BLaER1 (cell line): ENCODE measurements at regions not wholly inside any gene's neighbourhood (a gene's known extent, or its start where the extent isn't known, plus 50 kb on each side); places are given as distances from the start of the nearest gene placed in this dataset.

Source experiments
- H3K27ac ChIP-seq: shearing (Covaris generic); formaldehyde crosslinking; 2 replicates; pipeline ENCODE4 v1.8.1; 2022
- H3K27me3 ChIP-seq: shearing (Covaris generic); formaldehyde crosslinking; 2 replicates; pipeline ENCODE4 v1.8.1; 2022
- H3K36me3 ChIP-seq: shearing (Covaris generic); formaldehyde crosslinking; 2 replicates; pipeline ENCODE4 v1.8.1; 2022
- H3K4me1 ChIP-seq: shearing (Covaris generic); formaldehyde crosslinking; 2 replicates; pipeline ENCODE4 v1.8.1; 2022
- H3K4me2 ChIP-seq: shearing (Covaris generic); formaldehyde crosslinking; 2 replicates; pipeline ENCODE4 v1.8.1; 2022
- H3K4me3 ChIP-seq: shearing (Covaris generic); formaldehyde crosslinking; 2 replicates; pipeline ENCODE4 v1.8.1; 2022
- H3K9ac ChIP-seq: shearing (Covaris generic); formaldehyde crosslinking; 2 replicates; pipeline ENCODE4 v1.8.1; 2022
- H3K9me3 ChIP-seq: shearing (Covaris generic); formaldehyde crosslinking; 2 replicates; pipeline ENCODE4 v1.8.1; 2022
- H4K20me1 ChIP-seq: shearing (Covaris generic); formaldehyde crosslinking; 2 replicates; pipeline ENCODE4 v1.8.1; 2022
- Cebpa-rat ChIP-seq: shearing (Covaris generic); IDR thresholded peaks from 2 replicates; pipeline ENCODE4 v1.8.1; 2022

DNA sequence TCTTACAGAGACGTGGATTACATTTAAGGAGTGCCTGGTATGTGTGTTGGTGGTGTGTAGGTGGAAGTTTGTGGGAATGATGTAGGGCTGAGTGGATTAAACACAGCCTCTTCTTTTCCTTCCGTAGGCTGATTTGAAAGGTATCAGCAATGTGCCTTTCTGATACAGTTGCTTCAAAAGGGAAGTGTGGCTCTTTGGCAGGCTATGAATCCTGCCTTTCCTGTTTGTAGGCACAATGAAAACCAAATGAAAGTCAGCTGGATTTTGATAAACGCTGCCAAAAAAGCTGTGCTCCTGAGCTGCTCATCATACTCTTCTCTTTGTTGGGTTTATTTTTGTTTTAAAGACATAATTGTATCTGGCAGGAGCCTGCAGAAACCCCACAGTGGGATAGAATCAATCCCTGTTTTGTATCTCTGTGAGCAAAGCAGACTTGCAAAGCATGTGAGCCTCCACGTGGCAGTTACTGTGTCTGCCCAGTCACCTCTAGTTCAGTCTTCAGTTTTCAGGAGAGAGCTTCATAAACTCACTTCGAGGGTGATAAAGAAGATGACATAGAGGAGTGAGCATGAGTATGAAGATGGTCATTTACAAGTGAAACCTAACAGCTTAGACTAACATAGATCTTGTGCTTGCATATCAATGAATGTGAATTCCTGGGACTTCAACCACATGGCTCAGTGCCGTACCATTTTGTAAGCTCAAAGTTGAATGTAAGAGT, 655.7 kb upstream of the KIRREL3 start:
- Histone ChIP-seq H3K9ac (no peak overlapping the region), H3K9me3 (peaks cover 9% of the 10 kb centered on the region), H3K4me1 (no peaks in the 10 kb centered on the region), H3K27ac (no peak overlapping the region), H3K36me3 (no peaks in the 10 kb centered on the region), H3K4me3 (no peak overlapping the region), H3K27me3 (no peaks in the 10 kb centered on the region), H4K20me1 (no peaks in the 10 kb centered on the region), H3K4me2 (no peak overlapping the region)
- TF ChIP-seq Cebpa-rat: no peak

DNA sequence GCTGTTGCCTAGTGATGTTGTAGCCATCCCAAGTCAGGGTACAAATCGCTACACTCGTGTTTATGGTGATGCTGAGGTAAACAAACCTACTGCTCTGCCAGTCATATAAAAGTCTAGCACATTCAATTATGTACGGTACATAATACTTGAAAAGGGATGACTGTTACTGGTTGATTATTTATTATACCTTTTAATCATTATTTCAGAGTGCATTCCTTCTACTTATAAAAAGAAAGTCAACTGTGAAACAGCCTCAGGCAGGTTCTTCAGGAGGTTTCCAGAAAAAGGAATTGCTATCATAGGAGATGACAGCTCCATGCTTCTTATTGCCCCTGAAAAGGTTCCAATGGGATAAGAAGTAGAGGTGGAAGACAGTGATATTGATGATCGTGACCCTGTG, 652.5 kb upstream of the KIRREL3 start:
- Histone ChIP-seq H3K27me3 (no peaks in the 10 kb centered on the region), H3K9ac (no peak overlapping the region), H3K4me1 (no peaks in the 10 kb centered on the region), H3K36me3 (no peaks in the 10 kb centered on the region), H3K27ac (no peak overlapping the region), H3K4me2 (no peak overlapping the region), H4K20me1 (no peaks in the 10 kb centered on the region), H3K4me3 (no peak overlapping the region), H3K9me3 (no peaks in the 10 kb centered on the region)
- TF ChIP-seq Cebpa-rat: no peak

DNA sequence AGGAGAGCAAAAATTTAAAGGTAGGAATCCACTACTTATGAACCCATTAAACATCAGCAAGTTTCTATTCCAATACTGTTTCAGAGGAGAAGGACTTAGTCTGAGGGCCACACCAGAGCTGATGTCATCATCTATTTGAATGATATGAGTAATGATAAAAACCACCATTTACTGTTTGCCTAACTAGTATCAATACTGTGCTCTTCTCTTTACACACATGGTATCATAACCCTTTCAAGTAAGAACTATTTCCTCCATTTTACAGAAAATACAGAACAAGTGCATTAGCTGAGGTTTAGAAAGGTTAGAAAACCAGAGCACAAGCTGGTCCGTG, 651.3 kb upstream of the KIRREL3 start:
- H3K4me1 ChIP-seq: no peaks in the 10 kb centered on the region
- H3K36me3 ChIP-seq: no peaks in the 10 kb centered on the region
- H3K9me3 ChIP-seq: no peaks in the 10 kb centered on the region
- no peaks in the 10 kb centered on the region for H4K20me1 ChIP-seq
- no peak overlapping the region for H3K9ac ChIP-seq
- H3K4me2 ChIP-seq: no peak overlapping the region
- no peak overlapping the region for H3K4me3 ChIP-seq
- H3K27ac ChIP-seq: no peak overlapping the region
- no peaks in the 10 kb centered on the region for H3K27me3 ChIP-seq
- TF ChIP-seq Cebpa-rat: no peak

DNA sequence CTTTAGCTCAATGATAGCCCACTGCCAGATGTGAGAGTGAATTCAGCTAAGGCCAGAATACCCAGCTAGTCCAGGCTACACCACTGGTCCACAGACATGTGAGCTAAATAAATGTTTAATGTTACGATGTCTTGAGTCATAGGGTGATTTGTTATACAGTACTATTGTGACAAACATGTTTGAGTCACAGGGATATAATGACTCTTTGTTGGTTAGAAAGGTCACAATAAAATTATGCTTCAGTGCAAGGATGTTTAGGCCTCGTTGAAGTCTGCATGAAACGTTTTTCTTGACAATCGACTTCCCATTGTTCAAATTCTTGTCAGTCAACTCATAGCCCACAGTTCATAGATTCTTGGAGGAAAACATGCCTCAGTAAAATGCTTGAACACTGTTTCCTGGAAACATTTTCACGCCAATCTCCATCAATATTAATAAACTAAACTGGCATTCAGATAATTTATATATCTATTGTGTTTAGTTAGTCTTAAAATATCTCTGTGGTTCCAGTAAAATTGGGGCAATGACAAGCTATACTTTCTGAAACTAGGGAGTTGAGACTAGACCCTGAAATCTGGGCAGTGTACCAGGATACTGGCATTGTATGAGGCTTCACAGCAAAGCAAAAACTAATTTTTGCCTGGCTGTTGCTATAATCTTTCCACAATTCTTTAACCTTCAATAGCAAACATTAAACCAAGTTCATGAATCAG, 650.8 kb upstream of the KIRREL3 start:
- Histone ChIP-seq H3K9ac (no peak overlapping the region), H3K27ac (no peak overlapping the region), H3K27me3 (no peaks in the 10 kb centered on the region), H4K20me1 (no peaks in the 10 kb centered on the region), H3K9me3 (no peaks in the 10 kb centered on the region), H3K4me1 (no peaks in the 10 kb centered on the region), H3K4me2 (no peak overlapping the region), H3K4me3 (no peak overlapping the region), H3K36me3 (no peaks in the 10 kb centered on the region)
- TF ChIP-seq Cebpa-rat: no peak

GRCh38 chr11:127649958-127650357, 649.4 kb upstream of the KIRREL3 start:
- H3K9me3 ChIP-seq: no peaks in the 10 kb centered on the region
- no peak for TF ChIP-seq Cebpa-rat
- H3K36me3 ChIP-seq: no peaks in the 10 kb centered on the region

GRCh38 chr11:127649071-127649470, 648.5 kb upstream of the KIRREL3 start:
- no peak for TF ChIP-seq Cebpa-rat

More at GRCh38 chr11:127649958-127650357, 649.4 kb upstream of the KIRREL3 start:
- Histone ChIP-seq H3K9ac (no peak overlapping the region), H3K4me3 (no peak overlapping the region), H3K4me2 (no peak overlapping the region), H3K4me1 (no peaks in the 10 kb centered on the region), H4K20me1 (no peaks in the 10 kb centered on the region), H3K27ac (no peak overlapping the region), H3K27me3 (no peaks in the 10 kb centered on the region)

GRCh38 chr11:127648583-127648982, 648.0 kb upstream of the KIRREL3 start:
- H4K20me1 ChIP-seq: no peaks in the 10 kb centered on the region
- no peak overlapping the region for H3K4me2 ChIP-seq
- TF ChIP-seq Cebpa-rat: no peak
- no peak overlapping the region for H3K4me3 ChIP-seq
- no peaks in the 10 kb centered on the region for H3K4me1 ChIP-seq
- H3K9ac ChIP-seq: no peak overlapping the region
- no peaks in the 10 kb centered on the region for H3K27me3 ChIP-seq
- H3K27ac ChIP-seq: no peak overlapping the region
- H3K36me3 ChIP-seq: no peaks in the 10 kb centered on the region
- no peaks in the 10 kb centered on the region for H3K9me3 ChIP-seq

More at GRCh38 chr11:127649071-127649470, 648.5 kb upstream of the KIRREL3 start:
- no peaks in the 10 kb centered on the region for H4K20me1 ChIP-seq
- no peaks in the 10 kb centered on the region for H3K4me1 ChIP-seq
- no peaks in the 10 kb centered on the region for H3K36me3 ChIP-seq
- H3K4me3 ChIP-seq: no peak overlapping the region
- H3K9ac ChIP-seq: no peak overlapping the region
- no peak overlapping the region for H3K27ac ChIP-seq
- H3K4me2 ChIP-seq: no peak overlapping the region
- H3K9me3 ChIP-seq: no peaks in the 10 kb centered on the region
- no peaks in the 10 kb centered on the region for H3K27me3 ChIP-seq

DNA sequence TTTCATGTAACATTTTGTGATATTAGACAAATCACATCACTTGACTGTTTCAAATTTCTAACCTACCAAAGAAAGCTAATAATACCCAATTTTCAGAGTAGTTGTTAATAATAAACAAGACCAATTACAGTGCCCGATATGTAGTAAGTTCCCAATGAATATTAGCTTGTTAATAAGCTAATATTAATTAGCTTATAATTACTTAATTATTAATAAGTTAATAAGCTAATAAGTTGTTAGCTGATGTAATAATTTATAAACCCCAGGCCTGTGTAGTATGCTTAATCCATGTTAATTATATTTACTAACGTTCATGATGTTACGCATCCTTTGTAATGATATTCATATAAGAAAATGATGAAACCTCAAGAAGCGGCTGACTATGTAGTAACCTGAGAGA, 643.8 kb upstream of the KIRREL3 start:
- no peaks in the 10 kb centered on the region for H3K27me3 ChIP-seq

DNA sequence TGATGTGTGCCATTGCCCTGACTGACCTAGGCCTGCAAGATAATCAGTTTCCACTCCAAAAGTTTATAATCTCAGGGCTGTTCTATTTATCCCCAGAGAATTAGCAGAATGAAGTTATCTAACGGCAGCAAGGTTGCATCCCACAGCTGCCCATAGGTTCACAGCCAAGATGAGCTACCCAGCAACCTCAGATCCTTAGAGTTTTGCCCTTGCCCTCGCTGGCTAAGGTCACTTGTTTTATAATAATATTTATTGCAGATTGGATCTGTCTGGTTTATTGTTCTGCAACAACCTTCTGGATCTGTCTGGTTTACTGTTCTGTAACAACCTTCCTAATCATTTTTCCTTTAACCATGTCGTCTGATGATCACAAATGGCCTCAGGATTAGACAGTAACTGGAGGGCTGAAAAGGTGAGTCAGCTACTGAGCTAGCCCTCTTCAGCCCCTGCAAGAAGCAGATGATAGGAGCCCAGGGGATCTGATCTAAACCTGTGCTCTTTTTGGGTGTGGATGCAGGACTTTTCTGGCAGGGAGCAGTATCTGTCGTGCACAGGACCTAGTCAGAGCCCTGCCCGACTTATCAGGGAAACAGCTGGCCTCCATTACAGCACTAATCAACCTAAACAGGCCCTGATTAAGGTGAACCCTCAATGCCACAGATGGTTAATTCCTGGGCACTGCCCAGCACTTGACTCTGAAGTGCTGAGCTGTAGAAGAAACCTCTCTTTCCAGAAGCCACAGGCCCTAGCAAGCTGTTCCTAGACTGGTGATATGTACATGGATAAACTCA, 642.9 kb upstream of the KIRREL3 start:
- Histone ChIP-seq H3K4me2 (no peak overlapping the region), H3K9me3 (no peaks in the 10 kb centered on the region), H3K27me3 (no peaks in the 10 kb centered on the region), H3K9ac (no peak overlapping the region), H3K4me3 (no peak overlapping the region), H3K36me3 (no peaks in the 10 kb centered on the region), H3K27ac (no peak overlapping the region), H3K4me1 (no peaks in the 10 kb centered on the region), H4K20me1 (no peaks in the 10 kb centered on the region)
- no peak for TF ChIP-seq Cebpa-rat

More for the DNA sequence above, 643.8 kb upstream of the KIRREL3 start:
- H3K4me1 ChIP-seq: no peaks in the 10 kb centered on the region
- H3K4me2 ChIP-seq: no peak overlapping the region
- no peak overlapping the region for H3K27ac ChIP-seq
- no peaks in the 10 kb centered on the region for H3K9me3 ChIP-seq
- no peak overlapping the region for H3K9ac ChIP-seq
- no peak overlapping the region for H3K4me3 ChIP-seq
- no peaks in the 10 kb centered on the region for H3K36me3 ChIP-seq
- no peak for TF ChIP-seq Cebpa-rat
- H4K20me1 ChIP-seq: no peaks in the 10 kb centered on the region
